ENCODE measurements at regions not wholly inside any gene's neighbourhood (a gene's known extent, or its start where the extent isn't known, plus 50 kb on each side); places are given as distances from the start of the nearest gene placed in this dataset.

DNA sequence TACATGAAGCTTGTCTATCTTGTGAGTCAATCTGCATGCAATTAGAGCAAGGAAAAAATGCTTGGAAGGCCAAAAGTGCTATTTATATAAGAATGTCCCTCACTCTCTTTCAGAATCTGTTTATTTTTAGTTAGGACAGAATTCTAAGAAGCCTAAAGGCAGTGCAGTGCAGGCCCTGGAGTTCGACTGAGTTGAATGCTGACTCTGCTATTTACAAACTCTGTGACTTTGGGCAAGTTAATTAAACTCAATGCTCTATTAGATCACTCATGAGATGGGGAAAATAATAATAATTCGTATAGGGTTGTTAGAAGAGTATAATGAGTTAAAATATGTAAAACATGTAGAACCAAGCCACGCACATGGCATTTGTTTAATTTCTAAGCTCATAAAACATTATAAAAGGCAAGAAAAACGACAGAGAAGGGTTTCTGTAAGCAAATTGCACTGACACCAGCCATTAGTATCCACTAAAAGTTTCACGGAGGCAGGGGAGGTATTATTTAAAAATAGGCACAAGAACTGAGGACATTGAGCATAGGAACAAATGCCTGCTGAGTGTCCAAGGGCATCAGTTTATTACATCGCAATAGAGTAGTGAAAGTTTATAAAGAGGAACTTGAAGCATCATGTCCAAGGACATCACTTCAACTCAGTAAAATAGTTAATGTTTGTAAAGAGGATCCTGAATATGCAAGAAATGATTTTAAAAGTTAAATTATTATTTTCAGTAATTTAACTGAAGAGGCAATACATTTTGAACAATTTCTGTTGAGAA lies 115.0 kb upstream of the INPP4B start:
- Histone ChIP-seq H3K36me3 (ENCODE audit: control insufficient read depth, insufficient read depth, low read length) (no peaks in the 10 kb centered on the region), H3K4me3 (ENCODE audit: low read length) (no peak overlapping the region), H3K27ac (ENCODE audit: low read length) (no peak overlapping the region), H3K27me3 (ENCODE audit: control insufficient read depth, insufficient read depth, low read length) (no peaks in the 10 kb centered on the region), H3K4me1 (ENCODE audit: control insufficient read depth, insufficient read depth, low read length) (no peaks in the 10 kb centered on the region), H3K9me3 (ENCODE audit: control insufficient read depth, insufficient read depth, low read length) (no peaks in the 10 kb centered on the region)
- no peak for DNase-seq (ENCODE audit: low read depth, low spot score)
- 100% methylated on average over 1 of the region's 6 CpGs for WGBS (ENCODE audit: insufficient coverage, insufficient read length)

DNA sequence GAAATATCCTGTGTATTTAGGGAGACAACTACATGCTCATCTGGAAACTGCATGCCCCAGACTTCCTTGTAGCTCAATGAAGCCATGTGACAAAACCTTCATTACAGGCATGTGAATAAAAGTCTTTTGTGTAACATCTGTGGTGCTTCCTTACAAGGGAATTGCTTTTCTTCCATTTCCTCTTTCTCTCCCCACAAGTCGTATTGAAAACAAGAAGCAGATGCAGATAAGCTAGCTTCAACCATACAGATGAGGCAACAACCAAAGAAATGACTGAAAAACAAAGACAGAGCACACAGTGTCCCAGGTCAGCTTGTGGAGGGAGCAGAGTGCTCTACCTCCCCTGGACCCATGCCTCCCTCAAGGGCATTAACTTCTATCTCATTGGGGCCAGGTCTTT lies 115.8 kb upstream of the INPP4B start:
- DNase-seq (ENCODE audit: low read depth, low spot score) = no peak
- WGBS (ENCODE audit: insufficient coverage, insufficient read length) = no CpG with 5 or more reads among the region's 1 CpG
- no peak overlapping the region for H3K4me3 ChIP-seq (ENCODE audit: low read length)

DNA sequence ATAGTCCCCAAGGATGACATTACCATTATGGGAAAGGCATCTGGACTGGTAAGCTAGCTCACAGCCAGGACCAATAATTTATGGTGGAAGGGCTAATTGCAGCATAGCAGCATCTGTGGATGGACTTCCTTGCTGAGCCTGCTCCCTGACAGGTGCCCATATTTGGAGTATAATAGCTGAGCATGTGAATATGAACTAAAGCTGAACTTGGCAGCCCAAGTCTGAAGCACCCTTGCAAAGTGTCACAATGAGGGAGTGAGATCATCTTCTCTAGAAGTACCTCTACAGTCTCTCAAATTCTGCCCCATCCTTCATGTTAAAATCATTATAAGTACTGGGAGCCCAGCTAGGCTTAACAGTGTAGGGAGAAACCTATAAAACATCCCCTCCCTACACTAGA lies 128.2 kb upstream of the INPP4B start:
- Histone ChIP-seq H3K9me3 (ENCODE audit: control insufficient read depth, insufficient read depth, low read length) (no peaks in the 10 kb centered on the region), H3K36me3 (ENCODE audit: control insufficient read depth, insufficient read depth, low read length) (no peaks in the 10 kb centered on the region), H3K4me3 (ENCODE audit: low read length) (no peak overlapping the region), H3K27ac (ENCODE audit: low read length) (no peak overlapping the region), H3K4me1 (ENCODE audit: control insufficient read depth, insufficient read depth, low read length) (no peaks in the 10 kb centered on the region), H3K27me3 (ENCODE audit: control insufficient read depth, insufficient read depth, low read length) (no peaks in the 10 kb centered on the region)
- DNase-seq (ENCODE audit: low read depth, low spot score) = no peak

More for the DNA sequence above, 115.8 kb upstream of the INPP4B start:
- no peaks in the 10 kb centered on the region for H3K4me1 ChIP-seq (ENCODE audit: control insufficient read depth, insufficient read depth, low read length)
- no peaks in the 10 kb centered on the region for H3K27me3 ChIP-seq (ENCODE audit: control insufficient read depth, insufficient read depth, low read length)
- no peak overlapping the region for H3K27ac ChIP-seq (ENCODE audit: low read length)
- H3K9me3 ChIP-seq (ENCODE audit: control insufficient read depth, insufficient read depth, low read length) = no peaks in the 10 kb centered on the region
- no peaks in the 10 kb centered on the region for H3K36me3 ChIP-seq (ENCODE audit: control insufficient read depth, insufficient read depth, low read length)

DNA sequence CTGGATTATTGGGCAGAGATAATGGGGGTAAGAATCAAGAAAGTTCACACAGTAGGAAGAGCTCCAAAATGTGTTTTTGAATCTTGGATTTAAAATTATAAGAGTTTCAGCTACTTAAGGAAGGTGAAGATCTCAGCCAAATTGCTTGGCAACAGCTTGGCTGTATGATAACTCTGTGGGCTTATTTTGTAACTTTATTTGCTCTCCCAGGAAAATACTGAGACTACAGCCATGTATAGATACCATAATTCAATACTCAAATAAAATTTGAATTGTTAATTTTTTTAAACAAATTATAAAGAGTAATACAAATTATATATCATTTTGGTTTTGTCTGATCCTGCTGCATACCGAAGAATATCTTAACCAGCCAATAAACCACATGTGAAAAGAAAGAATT lies 129.5 kb upstream of the INPP4B start:
- Histone ChIP-seq H3K4me1 (ENCODE audit: control insufficient read depth, insufficient read depth, low read length) (no peaks in the 10 kb centered on the region), H3K36me3 (ENCODE audit: control insufficient read depth, insufficient read depth, low read length) (no peaks in the 10 kb centered on the region), H3K27ac (ENCODE audit: low read length) (no peak overlapping the region), H3K27me3 (ENCODE audit: control insufficient read depth, insufficient read depth, low read length) (no peaks in the 10 kb centered on the region), H3K4me3 (ENCODE audit: low read length) (no peak overlapping the region), H3K9me3 (ENCODE audit: control insufficient read depth, insufficient read depth, low read length) (no peaks in the 10 kb centered on the region)
- no CpG with 5 or more reads among the region's 1 CpG for WGBS (ENCODE audit: insufficient coverage, insufficient read length)
- DNase-seq (ENCODE audit: low read depth, low spot score) = no peak

DNA sequence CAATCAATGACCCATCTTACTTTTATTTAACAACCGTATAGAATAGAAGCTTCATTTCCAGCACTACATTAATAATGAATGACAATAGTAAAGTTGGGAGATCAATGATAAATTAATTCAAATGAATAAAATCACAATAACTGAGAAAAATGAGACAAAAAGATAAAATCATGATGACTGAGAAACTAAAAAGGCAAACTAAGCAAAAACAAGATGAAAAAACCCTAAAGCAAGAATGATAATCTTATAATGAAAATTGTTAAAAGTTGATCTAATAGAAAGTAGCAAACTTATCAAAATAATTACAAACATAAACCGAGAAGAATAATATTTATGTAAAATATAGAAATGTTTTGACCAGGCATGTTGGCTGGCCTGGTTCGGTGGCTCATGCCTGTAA lies 130.4 kb upstream of the INPP4B start:
- H3K9me3 ChIP-seq (ENCODE audit: control insufficient read depth, insufficient read depth, low read length) = no peaks in the 10 kb centered on the region
- no peak overlapping the region for H3K27ac ChIP-seq (ENCODE audit: low read length)
- no peak for DNase-seq (ENCODE audit: low read depth, low spot score)
- no peaks in the 10 kb centered on the region for H3K36me3 ChIP-seq (ENCODE audit: control insufficient read depth, insufficient read depth, low read length)
- no peak overlapping the region for H3K4me3 ChIP-seq (ENCODE audit: low read length)
- no CpG with 5 or more reads among the region's 3 CpGs for WGBS (ENCODE audit: insufficient coverage, insufficient read length)
- no peaks in the 10 kb centered on the region for H3K27me3 ChIP-seq (ENCODE audit: control insufficient read depth, insufficient read depth, low read length)
- H3K4me1 ChIP-seq (ENCODE audit: control insufficient read depth, insufficient read depth, low read length) = no peaks in the 10 kb centered on the region

DNA sequence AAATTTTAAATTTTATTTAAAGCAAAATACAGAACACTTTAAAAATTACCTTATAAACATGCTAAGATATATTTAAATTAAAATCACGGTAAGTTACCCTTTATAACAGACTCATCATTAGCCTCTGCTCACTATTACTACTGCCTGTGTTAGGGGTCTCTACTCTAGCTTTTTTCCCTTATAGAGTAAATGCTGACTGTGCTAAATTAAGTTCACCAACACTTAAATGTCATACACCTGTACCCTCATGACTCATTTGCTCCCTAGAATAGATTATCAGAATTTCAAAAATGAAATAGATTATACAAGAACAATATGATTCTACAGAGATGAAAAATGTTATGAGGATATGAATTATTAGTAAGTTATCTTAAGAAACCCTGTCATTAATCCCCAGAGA lies 131.1 kb upstream of the INPP4B start:
- Histone ChIP-seq H3K27me3 (ENCODE audit: control insufficient read depth, insufficient read depth, low read length) (no peaks in the 10 kb centered on the region), H3K27ac (ENCODE audit: low read length) (no peak overlapping the region), H3K4me3 (ENCODE audit: low read length) (no peak overlapping the region), H3K9me3 (ENCODE audit: control insufficient read depth, insufficient read depth, low read length) (no peaks in the 10 kb centered on the region), H3K4me1 (ENCODE audit: control insufficient read depth, insufficient read depth, low read length) (no peaks in the 10 kb centered on the region), H3K36me3 (ENCODE audit: control insufficient read depth, insufficient read depth, low read length) (no peaks in the 10 kb centered on the region)
- no CpG with 5 or more reads among the region's 1 CpG for WGBS (ENCODE audit: insufficient coverage, insufficient read length)
- DNase-seq (ENCODE audit: low read depth, low spot score) = no peak

DNA sequence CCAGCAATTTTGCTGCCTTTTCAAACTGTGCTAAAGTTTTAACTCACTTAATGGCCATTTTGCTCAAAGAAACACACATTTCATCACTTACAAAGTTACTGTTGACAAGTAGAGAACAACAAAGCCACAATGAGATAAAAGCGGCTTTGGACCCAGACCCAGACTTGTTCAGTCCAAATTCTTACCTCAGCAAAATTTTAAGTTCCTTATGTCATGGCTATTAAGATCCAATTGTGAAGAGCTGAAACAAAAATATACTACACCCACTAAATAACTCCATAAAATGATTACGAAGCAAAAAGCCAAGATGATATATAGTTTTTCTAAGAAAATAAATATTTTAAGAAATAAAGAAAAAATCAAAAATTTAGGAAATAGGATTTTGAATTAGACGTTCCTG lies 137.0 kb upstream of the INPP4B start:
- WGBS (ENCODE audit: insufficient coverage, insufficient read length) = no CpG with 5 or more reads among the region's 3 CpGs
- no peaks in the 10 kb centered on the region for H3K36me3 ChIP-seq (ENCODE audit: control insufficient read depth, insufficient read depth, low read length)
- H3K9me3 ChIP-seq (ENCODE audit: control insufficient read depth, insufficient read depth, low read length) = no peaks in the 10 kb centered on the region
- H3K4me1 ChIP-seq (ENCODE audit: control insufficient read depth, insufficient read depth, low read length) = no peaks in the 10 kb centered on the region
- no peak for DNase-seq (ENCODE audit: low read depth, low spot score)
- no peak overlapping the region for H3K27ac ChIP-seq (ENCODE audit: low read length)
- H3K27me3 ChIP-seq (ENCODE audit: control insufficient read depth, insufficient read depth, low read length) = no peaks in the 10 kb centered on the region
- no peak overlapping the region for H3K4me3 ChIP-seq (ENCODE audit: low read length)

DNA sequence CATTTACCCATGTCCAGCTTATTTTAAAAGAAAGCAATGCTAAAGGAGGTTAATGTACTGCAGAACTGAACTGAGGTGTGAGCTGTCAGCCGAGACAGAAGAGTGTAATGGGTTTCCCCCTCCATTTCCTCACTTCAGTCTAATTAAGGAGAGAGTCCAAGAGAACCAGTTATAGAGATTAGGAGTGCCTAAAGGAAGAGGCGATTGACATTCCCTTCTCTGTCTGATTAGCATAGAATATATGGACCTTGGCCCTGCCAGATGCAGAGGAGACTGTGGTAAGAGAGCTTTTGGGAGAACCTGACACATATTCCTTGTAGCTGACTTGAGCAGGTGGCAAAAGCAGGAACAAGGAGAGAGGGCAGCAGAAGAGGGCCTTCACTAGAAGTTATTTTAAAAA lies 137.5 kb upstream of the INPP4B start:
- no peak for DNase-seq (ENCODE audit: low read depth, low spot score)
- Histone ChIP-seq H3K4me3 (ENCODE audit: low read length) (no peak overlapping the region), H3K9me3 (ENCODE audit: control insufficient read depth, insufficient read depth, low read length) (no peaks in the 10 kb centered on the region), H3K36me3 (ENCODE audit: control insufficient read depth, insufficient read depth, low read length) (no peaks in the 10 kb centered on the region), H3K4me1 (ENCODE audit: control insufficient read depth, insufficient read depth, low read length) (no peaks in the 10 kb centered on the region), H3K27me3 (ENCODE audit: control insufficient read depth, insufficient read depth, low read length) (no peaks in the 10 kb centered on the region), H3K27ac (ENCODE audit: low read length) (no peak overlapping the region)
- WGBS (ENCODE audit: insufficient coverage, insufficient read length) = no CpG with 5 or more reads among the region's 2 CpGs

DNA sequence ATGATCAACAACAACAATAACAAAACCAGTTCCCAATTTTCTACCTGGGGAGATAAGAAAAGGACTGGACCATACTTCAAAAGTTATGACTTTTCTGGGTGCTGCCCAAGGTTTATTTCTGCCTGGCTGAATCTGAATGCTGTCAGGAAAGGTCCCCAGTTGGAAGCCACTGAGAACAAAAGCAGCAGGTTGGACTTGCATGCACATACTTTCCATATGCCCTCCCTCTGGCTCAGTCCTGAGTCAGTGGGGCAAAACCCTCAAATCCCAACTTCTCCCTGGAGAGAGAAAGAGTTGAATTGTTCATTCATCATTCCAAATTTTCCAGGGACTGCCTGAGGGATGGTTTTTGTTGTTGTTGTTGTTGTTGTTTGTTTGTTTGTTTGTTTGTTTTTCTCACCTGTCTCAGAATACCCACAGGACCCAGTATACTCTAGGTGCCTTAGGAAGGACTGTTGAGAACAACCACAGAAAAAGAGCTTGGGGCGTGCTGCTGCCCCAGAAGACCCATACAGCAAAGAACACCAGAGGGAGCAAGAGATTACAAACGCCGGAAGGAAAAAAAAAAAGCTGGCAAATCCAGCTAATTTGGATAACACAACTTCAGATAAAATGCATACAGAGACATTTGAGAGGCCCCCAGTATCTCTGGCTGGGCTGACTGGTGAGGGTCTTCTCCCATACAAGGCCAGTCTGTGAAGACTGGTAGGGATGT lies 138.9 kb upstream of the INPP4B start:
- H3K36me3 ChIP-seq (ENCODE audit: control insufficient read depth, insufficient read depth, low read length) = no peaks in the 10 kb centered on the region
- no peaks in the 10 kb centered on the region for H3K27me3 ChIP-seq (ENCODE audit: control insufficient read depth, insufficient read depth, low read length)
- no peaks in the 10 kb centered on the region for H3K9me3 ChIP-seq (ENCODE audit: control insufficient read depth, insufficient read depth, low read length)
- H3K4me3 ChIP-seq (ENCODE audit: low read length) = no peak overlapping the region
- WGBS (ENCODE audit: insufficient coverage, insufficient read length) = no CpG with 5 or more reads among the region's 3 CpGs
- no peaks in the 10 kb centered on the region for H3K4me1 ChIP-seq (ENCODE audit: control insufficient read depth, insufficient read depth, low read length)
- peak; percentile 31 for DNase-seq (ENCODE audit: low read depth, low spot score)
- no peak overlapping the region for H3K27ac ChIP-seq (ENCODE audit: low read length)

DNA sequence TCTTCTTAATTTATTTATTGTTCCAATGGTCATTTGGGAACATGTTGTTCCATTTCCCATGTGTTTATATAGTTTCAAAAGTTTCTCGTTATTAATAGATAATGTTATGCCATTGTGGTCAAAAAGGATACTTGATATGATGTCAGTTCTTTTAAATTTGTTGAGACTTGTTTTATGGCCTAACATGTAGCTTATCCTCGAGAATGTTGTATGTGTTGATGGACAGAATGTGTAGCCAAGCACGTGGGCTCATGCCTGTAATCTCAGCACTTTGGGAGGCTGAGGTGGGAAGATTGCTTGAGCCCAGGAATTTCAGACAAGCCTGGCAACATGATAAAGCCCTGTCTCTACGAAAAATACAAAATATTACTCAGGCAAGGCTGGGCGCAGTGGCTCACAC lies 168.5 kb upstream of the USP38 start:
- Histone ChIP-seq H3K9me3 (ENCODE audit: control insufficient read depth, insufficient read depth, low read length) (no peaks in the 10 kb centered on the region), H3K36me3 (ENCODE audit: control insufficient read depth, insufficient read depth, low read length) (no peaks in the 10 kb centered on the region), H3K4me1 (ENCODE audit: control insufficient read depth, insufficient read depth, low read length) (no peaks in the 10 kb centered on the region), H3K27ac (ENCODE audit: low read length) (no peak overlapping the region), H3K27me3 (ENCODE audit: control insufficient read depth, insufficient read depth, low read length) (no peaks in the 10 kb centered on the region), H3K4me3 (ENCODE audit: low read length) (no peak overlapping the region)
- whole genome bisulfite sequencing (ENCODE audit: insufficient coverage, insufficient read length) = no CpG with 5 or more reads among the region's 5 CpGs
- no peak for DNase-seq (ENCODE audit: low read depth, low spot score)

DNA sequence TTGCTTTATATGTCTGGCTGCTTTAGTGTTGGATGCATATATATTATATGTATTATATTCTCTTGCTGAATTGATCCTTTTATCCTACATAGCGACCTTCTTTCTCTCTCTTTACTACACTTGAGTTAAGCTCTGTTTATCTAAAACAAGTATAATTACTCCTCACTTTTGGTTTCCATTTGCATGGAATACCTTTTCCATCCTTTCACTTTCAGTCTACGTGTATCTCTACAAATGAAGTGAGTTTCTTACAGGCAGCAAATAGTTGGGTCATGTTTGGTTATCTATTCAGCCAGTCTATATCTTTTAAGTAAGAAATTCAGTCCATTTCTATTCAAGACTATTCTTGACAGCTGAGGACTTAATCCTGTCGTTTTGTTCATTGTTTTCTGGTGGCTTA lies 167.5 kb upstream of the USP38 start:
- Histone ChIP-seq H3K27ac (ENCODE audit: low read length) (no peak overlapping the region), H3K9me3 (ENCODE audit: control insufficient read depth, insufficient read depth, low read length) (no peaks in the 10 kb centered on the region), H3K36me3 (ENCODE audit: control insufficient read depth, insufficient read depth, low read length) (no peaks in the 10 kb centered on the region), H3K27me3 (ENCODE audit: control insufficient read depth, insufficient read depth, low read length) (no peaks in the 10 kb centered on the region), H3K4me3 (ENCODE audit: low read length) (no peak overlapping the region), H3K4me1 (ENCODE audit: control insufficient read depth, insufficient read depth, low read length) (no peaks in the 10 kb centered on the region)
- WGBS (ENCODE audit: insufficient coverage, insufficient read length) = no CpG with 5 or more reads among the region's 3 CpGs
- no peak for DNase-seq (ENCODE audit: low read depth, low spot score)
